ENCODE measurements at regions not wholly inside any gene's neighbourhood (a gene's known extent, or its start where the extent isn't known, plus 50 kb on each side); places are given as distances from the start of the nearest gene placed in this dataset.

GRCh38 chr2:145257931-145258330 is 738.0 kb upstream of the ZEB2 start (continued):
- TF ChIP-seq REST (IDR thresholded peaks at IDR 0.05; ENCODE audit: unreplicated experiment) (no peak), EZH2phosphoT487 (IDR thresholded peaks at IDR 0.05; ENCODE audit: unreplicated experiment) (no peak)

GRCh38 chr2:145256551-145256950 is 736.6 kb upstream of the ZEB2 start:
- H3K27ac ChIP-seq (ENCODE audit: low read depth): no peak overlapping the region
- Mint-ChIP-seq H3K36me3 (ENCODE audit: low read depth) (no peaks in the 10 kb centered on the region), H3K27me3 (ENCODE audit: insufficient read depth, low read depth, poor library complexity) (no peaks in the 10 kb centered on the region), H3K27ac (peak overlapping the region; percentile 69; the same call in 1 of the 2 replicates), H3K4me1 (peaks cover 5% of the 10 kb centered on the region), H3K9me3 (no peaks in the 10 kb centered on the region), H3K4me3 (no peak overlapping the region)
- H3F3A ChIP-seq (replicated peaks; ENCODE audit: low read depth): no peaks in the 10 kb centered on the region
- ATAC-seq (no peak), DNase-seq (ENCODE audit: low spot score) (no peak)
- no peak overlapping the region for H2AFZ ChIP-seq
- TF ChIP-seq NANOG (IDR thresholded peaks at IDR 0.05; ENCODE audit: borderline replicate concordance): no peak
- no peak for TF ChIP-seq EZH2 (IDR thresholded peaks at IDR 0.05; ENCODE audit: low read depth, unreplicated experiment)
- no peak for TF ChIP-seq ZNF114 (CRISPR knock-in tag; IDR thresholded peaks at IDR 0.05)
- TF ChIP-seq EZH2phosphoT487 (IDR thresholded peaks at IDR 0.05; ENCODE audit: unreplicated experiment): no peak
- TF ChIP-seq CTCF (conservative IDR thresholded peaks at IDR 0.05; ENCODE audit: low read depth in 2 of 2): no peak
- no peak for TF ChIP-seq STAT1 (IDR thresholded peaks at IDR 0.05; ENCODE audit: unreplicated experiment)
- TF ChIP-seq JUNB (IDR thresholded peaks at IDR 0.05; ENCODE audit: unreplicated experiment): no peak
- no peak for TF ChIP-seq CREB1 (CRISPR knock-in tag; IDR thresholded peaks at IDR 0.05; ENCODE audit: low read depth)
- no peak overlapping the region for H3K4me2 ChIP-seq
- H3K9me2 ChIP-seq (ENCODE audit: insufficient read depth): peaks cover 12% of the 10 kb centered on the region; the same call in 1 of the 2 replicates
- H3K79me2 ChIP-seq (replicated peaks; ENCODE audit: insufficient read depth): no peaks in the 10 kb centered on the region
- no peaks in the 10 kb centered on the region for H3K27me3 ChIP-seq (ENCODE audit: insufficient read depth)
- no peak overlapping the region for H3K4me3 ChIP-seq
- no peaks in the 10 kb centered on the region for H3K36me3 ChIP-seq (ENCODE audit: insufficient read depth)
- no peaks in the 10 kb centered on the region for H4K20me1 ChIP-seq (replicated peaks; ENCODE audit: insufficient read depth)
- H3K4me1 ChIP-seq (ENCODE audit: insufficient read depth): no peaks in the 10 kb centered on the region

- H3K9me3 Mint-ChIP-seq: no peaks in the 10 kb centered on the region
- Histone ChIP-seq H3K4me3 (no peak overlapping the region), H3K4me2 (no peak overlapping the region), H2AFZ (peak overlapping the region; percentile 50; the same call in 1 of the 2 replicates), H3K36me3 (ENCODE audit: insufficient read depth) (no peaks in the 10 kb centered on the region), H3K79me2 (replicated peaks; ENCODE audit: insufficient read depth) (no peaks in the 10 kb centered on the region), H3K27ac (ENCODE audit: low read depth) (no peak overlapping the region), H4K20me1 (replicated peaks; ENCODE audit: insufficient read depth) (no peaks in the 10 kb centered on the region), H3F3A (replicated peaks; ENCODE audit: low read depth) (no peaks in the 10 kb centered on the region), H3K9me2 (ENCODE audit: insufficient read depth) (0 out of 2 replicates have a peak, but pooled peaks cover 7% of the 10 kb centered on the region), H3K27me3 (ENCODE audit: insufficient read depth) (no peaks in the 10 kb centered on the region), H3K4me1 (ENCODE audit: insufficient read depth) (no peaks in the 10 kb centered on the region)
- peaks cover 5% of the 10 kb centered on the region for H3K4me1 Mint-ChIP-seq
- no peak for ATAC-seq
- DNase-seq (ENCODE audit: low spot score): no peak
- no peak overlapping the region for H3K4me3 Mint-ChIP-seq
- H3K36me3 Mint-ChIP-seq (ENCODE audit: low read depth): no peaks in the 10 kb centered on the region
- H3K27ac Mint-ChIP-seq: no peak overlapping the region
- no peaks in the 10 kb centered on the region for H3K27me3 Mint-ChIP-seq (ENCODE audit: insufficient read depth, low read depth, poor library complexity)
- TF ChIP-seq CREB1 (CRISPR knock-in tag; IDR thresholded peaks at IDR 0.05; ENCODE audit: low read depth) (no peak), JUNB (IDR thresholded peaks at IDR 0.05; ENCODE audit: unreplicated experiment) (no peak)
Observed at GRCh38 chr2:145254291-145254690, 734.4 kb upstream of the ZEB2 start.

All from GM23338 (cell line).